ENCODE measurements at regions not wholly inside any gene's neighbourhood (a gene's known extent, or its start where the extent isn't known, plus 50 kb on each side); places are given as distances from the start of the nearest gene placed in this dataset.

DNA sequence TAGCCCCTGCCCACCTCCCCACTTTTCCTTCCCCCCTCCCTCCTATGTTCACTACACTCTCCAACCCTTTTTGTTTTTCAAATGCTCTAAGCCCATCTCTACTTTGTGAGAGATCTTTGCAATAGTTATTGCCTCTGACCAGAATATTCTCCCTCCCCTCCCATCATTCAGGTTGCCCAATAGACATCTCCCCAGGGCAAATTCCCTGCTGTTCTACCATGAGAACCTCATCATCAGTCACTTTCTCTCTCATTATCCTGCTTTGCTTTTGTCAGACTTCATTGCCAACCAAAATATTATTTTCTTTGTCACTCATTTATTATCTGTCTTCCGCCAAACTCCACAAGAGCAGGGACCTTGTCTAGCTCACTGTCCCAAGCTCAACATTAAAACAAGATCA, 268.2 kb upstream of the PPARGC1A start:
- TF ChIP-seq POLR2A (IDR thresholded peaks at IDR 0.05), result no peak
- TF ChIP-seq, protein P1, sequence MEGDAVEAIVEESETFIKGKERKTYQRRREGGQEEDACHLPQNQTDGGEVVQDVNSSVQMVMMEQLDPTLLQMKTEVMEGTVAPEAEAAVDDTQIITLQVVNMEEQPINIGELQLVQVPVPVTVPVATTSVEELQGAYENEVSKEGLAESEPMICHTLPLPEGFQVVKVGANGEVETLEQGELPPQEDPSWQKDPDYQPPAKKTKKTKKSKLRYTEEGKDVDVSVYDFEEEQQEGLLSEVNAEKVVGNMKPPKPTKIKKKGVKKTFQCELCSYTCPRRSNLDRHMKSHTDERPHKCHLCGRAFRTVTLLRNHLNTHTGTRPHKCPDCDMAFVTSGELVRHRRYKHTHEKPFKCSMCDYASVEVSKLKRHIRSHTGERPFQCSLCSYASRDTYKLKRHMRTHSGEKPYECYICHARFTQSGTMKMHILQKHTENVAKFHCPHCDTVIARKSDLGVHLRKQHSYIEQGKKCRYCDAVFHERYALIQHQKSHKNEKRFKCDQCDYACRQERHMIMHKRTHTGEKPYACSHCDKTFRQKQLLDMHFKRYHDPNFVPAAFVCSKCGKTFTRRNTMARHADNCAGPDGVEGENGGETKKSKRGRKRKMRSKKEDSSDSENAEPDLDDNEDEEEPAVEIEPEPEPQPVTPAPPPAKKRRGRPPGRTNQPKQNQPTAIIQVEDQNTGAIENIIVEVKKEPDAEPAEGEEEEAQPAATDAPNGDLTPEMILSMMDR (IDR thresholded peaks at IDR 0.05), result no peak
- Histone ChIP-seq H3K9me3 (replicated peaks in 1 of 3) (no peaks in the 10 kb centered on the region), H3K36me3 (replicated peaks in 1 of 2) (no peaks in the 10 kb centered on the region), H3K27me3 (no peaks in the 10 kb centered on the region), H3K4me1 (replicated peaks in 1 of 2) (no peaks in the 10 kb centered on the region), H3K4me3 (no peak overlapping the region), H3K27ac (no peak overlapping the region)
- 74 to 76% (median 75%) methylated on average over 1 of the region's 1 CpG for WGBS, 4 donors
- no peak for DNase-seq
- intact Hi-C loops (cut with DNase I), result no loop called here

DNA sequence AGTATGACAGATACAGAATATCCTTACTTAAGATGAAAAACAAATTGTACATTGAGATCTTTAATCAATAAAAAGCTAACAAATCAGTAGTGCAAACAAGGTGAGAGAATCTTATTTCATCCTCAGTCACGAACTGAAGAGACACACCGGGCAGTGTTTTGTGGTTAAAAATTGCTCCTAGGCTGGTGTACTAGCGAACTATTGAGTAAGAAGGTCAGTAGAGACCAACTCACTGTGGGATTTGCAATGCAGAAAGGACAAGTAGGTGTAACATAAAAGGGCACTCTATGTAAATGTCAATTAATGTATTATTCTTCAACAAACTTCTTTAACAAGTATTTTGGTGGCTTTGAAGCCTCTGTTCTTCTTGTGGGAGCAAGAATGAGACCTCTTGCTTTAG, 260.2 kb upstream of the PPARGC1A start:
- Histone ChIP-seq H3K9me3 (replicated peaks in 1 of 3) (no peaks in the 10 kb centered on the region), H3K27me3 (no peaks in the 10 kb centered on the region), H3K36me3 (replicated peaks in 1 of 2) (no peaks in the 10 kb centered on the region), H3K4me3 (no peak overlapping the region), H3K27ac (no peak overlapping the region), H3K4me1 (replicated peaks in 1 of 2) (no peaks in the 10 kb centered on the region)
- intact Hi-C loops (cut with DNase I), result no loop called here
- no peak for DNase-seq
- 72 to 76% (median 75%) methylated on average over 3 of the region's 3 CpGs for WGBS, 4 donors
- TF ChIP-seq, protein P1 (IDR thresholded peaks at IDR 0.05), result no peak
- TF ChIP-seq POLR2A (IDR thresholded peaks at IDR 0.05), result no peak

DNA sequence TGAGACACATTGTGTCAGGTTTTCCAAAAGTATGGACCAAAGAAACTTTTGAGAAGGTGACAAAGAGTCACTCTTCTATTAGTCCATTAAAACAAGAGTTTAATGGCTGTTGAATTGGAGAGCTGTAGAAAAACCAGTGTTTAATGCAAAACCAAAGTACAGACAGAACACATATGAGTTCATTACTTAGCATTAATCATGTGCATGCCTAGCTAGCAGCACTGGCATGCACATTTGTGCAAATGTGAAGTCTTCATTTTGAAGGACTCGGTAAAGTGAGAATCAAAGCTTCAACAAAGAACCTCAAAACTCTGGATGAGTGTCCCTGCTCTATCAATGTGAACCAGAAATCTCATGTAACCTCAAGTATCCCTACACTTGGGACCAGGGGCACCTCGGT, 256.3 kb upstream of the PPARGC1A start:
- TF ChIP-seq, protein P1 (IDR thresholded peaks at IDR 0.05), result no peak
- TF ChIP-seq POLR2A (IDR thresholded peaks at IDR 0.05), result no peak
- Histone ChIP-seq H3K9me3 (replicated peaks in 1 of 3) (no peaks in the 10 kb centered on the region), H3K36me3 (replicated peaks in 1 of 2) (no peaks in the 10 kb centered on the region), H3K4me3 (no peak overlapping the region), H3K27ac (no peak overlapping the region), H3K27me3 (no peaks in the 10 kb centered on the region), H3K4me1 (replicated peaks in 1 of 2) (no peaks in the 10 kb centered on the region)
- intact Hi-C loops (cut with DNase I), result no loop called here
- WGBS, 4 donors, result 86 to 93% (median 89%) methylated on average over 2 of the region's 2 CpGs
- no peak for DNase-seq

DNA sequence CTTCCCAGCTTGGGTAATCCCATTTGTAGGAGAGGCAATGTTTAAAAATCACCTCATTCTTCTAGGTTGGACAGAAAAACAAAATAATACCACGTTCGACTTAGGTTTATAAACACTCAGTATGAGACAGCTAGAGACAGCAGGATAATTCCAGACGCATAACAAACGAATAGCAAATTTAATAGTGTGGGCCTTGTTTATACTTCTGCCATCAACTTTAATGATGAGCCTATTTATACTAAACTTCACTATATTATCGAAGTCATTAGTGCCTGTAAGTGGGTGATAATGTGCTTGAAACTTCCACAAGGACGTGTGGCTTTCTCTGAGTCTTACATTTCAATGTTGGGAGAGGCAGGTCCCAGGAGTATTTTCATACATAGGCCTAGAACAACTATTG, 255.7 kb upstream of the PPARGC1A start:
- TF ChIP-seq, protein P1 (IDR thresholded peaks at IDR 0.05), result no peak
- no peak for DNase-seq
- no peak overlapping the region for H3K27ac ChIP-seq
- no peaks in the 10 kb centered on the region for H3K27me3 ChIP-seq
- H3K4me1 ChIP-seq (replicated peaks in 1 of 2), result no peaks in the 10 kb centered on the region
- no peaks in the 10 kb centered on the region for H3K9me3 ChIP-seq (replicated peaks in 1 of 3)
- H3K36me3 ChIP-seq (replicated peaks in 1 of 2), result no peaks in the 10 kb centered on the region
- intact Hi-C loops (cut with DNase I), result no loop called here
- H3K4me3 ChIP-seq, result no peak overlapping the region
- 69 to 84% (median 76%) methylated on average over 6 of the region's 6 CpGs for WGBS, 4 donors
